ENCODE measurements at regions not wholly inside any gene's neighbourhood (a gene's known extent, or its start where the extent isn't known, plus 50 kb on each side); places are given as distances from the start of the nearest gene placed in this dataset.

GRCh38 chr7:40978047-40978446, 724.8 kb downstream of the INHBA start:
- TF ChIP-seq POLR2AphosphoS5 (IDR thresholded peaks at IDR 0.05; ENCODE audit: low read depth) (no peak), EZH2 (IDR thresholded peaks at IDR 0.05; ENCODE audit: low read depth, unreplicated experiment) (no peak), EZH2phosphoT487 (IDR thresholded peaks at IDR 0.05; ENCODE audit: unreplicated experiment) (no peak), CTCF (conservative IDR thresholded peaks at IDR 0.05; ENCODE audit: low read depth in 2 of 2) (no peak), ZNF331 (CRISPR knock-in tag; IDR thresholded peaks at IDR 0.05; ENCODE audit: low read depth) (no peak)
- TF ChIP-seq, protein P1, sequence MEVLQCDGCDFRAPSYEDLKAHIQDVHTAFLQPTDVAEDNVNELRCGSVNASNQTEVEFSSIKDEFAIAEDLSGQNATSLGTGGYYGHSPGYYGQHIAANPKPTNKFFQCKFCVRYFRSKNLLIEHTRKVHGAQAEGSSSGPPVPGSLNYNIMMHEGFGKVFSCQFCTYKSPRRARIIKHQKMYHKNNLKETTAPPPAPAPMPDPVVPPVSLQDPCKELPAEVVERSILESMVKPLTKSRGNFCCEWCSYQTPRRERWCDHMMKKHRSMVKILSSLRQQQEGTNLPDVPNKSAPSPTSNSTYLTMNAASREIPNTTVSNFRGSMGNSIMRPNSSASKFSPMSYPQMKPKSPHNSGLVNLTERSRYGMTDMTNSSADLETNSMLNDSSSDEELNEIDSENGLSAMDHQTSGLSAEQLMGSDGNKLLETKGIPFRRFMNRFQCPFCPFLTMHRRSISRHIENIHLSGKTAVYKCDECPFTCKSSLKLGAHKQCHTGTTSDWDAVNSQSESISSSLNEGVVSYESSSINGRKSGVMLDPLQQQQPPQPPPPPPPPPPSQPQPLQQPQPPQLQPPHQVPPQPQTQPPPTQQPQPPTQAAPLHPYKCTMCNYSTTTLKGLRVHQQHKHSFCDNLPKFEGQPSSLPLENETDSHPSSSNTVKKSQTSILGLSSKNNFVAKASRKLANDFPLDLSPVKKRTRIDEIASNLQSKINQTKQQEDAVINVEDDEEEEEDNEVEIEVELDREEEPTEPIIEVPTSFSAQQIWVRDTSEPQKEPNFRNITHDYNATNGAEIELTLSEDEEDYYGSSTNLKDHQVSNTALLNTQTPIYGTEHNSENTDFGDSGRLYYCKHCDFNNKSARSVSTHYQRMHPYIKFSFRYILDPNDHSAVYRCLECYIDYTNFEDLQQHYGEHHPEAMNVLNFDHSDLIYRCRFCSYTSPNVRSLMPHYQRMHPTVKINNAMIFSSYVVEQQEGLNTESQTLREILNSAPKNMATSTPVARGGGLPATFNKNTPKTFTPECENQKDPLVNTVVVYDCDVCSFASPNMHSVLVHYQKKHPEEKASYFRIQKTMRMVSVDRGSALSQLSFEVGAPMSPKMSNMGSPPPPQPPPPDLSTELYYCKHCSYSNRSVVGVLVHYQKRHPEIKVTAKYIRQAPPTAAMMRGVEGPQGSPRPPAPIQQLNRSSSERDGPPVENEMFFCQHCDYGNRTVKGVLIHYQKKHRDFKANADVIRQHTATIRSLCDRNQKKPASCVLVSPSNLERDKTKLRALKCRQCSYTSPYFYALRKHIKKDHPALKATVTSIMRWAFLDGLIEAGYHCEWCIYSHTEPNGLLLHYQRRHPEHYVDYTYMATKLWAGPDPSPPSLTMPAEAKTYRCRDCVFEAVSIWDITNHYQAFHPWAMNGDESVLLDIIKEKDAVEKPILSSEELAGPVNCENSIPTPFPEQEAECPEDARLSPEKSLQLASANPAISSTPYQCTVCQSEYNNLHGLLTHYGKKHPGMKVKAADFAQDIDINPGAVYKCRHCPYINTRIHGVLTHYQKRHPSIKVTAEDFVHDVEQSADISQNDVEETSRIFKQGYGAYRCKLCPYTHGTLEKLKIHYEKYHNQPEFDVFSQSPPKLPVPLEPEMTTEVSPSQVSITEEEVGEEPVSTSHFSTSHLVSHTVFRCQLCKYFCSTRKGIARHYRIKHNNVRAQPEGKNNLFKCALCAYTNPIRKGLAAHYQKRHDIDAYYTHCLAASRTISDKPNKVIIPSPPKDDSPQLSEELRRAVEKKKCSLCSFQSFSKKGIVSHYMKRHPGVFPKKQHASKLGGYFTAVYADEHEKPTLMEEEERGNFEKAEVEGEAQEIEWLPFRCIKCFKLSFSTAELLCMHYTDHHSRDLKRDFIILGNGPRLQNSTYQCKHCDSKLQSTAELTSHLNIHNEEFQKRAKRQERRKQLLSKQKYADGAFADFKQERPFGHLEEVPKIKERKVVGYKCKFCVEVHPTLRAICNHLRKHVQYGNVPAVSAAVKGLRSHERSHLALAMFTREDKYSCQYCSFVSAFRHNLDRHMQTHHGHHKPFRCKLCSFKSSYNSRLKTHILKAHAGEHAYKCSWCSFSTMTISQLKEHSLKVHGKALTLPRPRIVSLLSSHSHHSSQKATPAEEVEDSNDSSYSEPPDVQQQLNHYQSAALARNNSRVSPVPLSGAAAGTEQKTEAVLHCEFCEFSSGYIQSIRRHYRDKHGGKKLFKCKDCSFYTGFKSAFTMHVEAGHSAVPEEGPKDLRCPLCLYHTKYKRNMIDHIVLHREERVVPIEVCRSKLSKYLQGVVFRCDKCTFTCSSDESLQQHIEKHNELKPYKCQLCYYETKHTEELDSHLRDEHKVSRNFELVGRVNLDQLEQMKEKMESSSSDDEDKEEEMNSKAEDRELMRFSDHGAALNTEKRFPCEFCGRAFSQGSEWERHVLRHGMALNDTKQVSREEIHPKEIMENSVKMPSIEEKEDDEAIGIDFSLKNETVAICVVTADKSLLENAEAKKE (CRISPR knock-in tag; IDR thresholded peaks at IDR 0.05), result no peak
- TF ChIP-seq, protein P2, sequence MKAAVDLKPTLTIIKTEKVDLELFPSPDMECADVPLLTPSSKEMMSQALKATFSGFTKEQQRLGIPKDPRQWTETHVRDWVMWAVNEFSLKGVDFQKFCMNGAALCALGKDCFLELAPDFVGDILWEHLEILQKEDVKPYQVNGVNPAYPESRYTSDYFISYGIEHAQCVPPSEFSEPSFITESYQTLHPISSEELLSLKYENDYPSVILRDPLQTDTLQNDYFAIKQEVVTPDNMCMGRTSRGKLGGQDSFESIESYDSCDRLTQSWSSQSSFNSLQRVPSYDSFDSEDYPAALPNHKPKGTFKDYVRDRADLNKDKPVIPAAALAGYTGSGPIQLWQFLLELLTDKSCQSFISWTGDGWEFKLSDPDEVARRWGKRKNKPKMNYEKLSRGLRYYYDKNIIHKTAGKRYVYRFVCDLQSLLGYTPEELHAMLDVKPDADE (IDR thresholded peaks at IDR 0.05), result no peak
- Mint-ChIP-seq H3K9me3 (no peaks in the 10 kb centered on the region; the same call in 2 of the 3 replicates), H3K27me3 (ENCODE audit: insufficient read depth, low read depth, poor library complexity) (peaks cover 3% of the 10 kb centered on the region)

More at GRCh38 chr7:40978047-40978446, 724.8 kb downstream of the INHBA start:
- Histone ChIP-seq H3K9me2 (ENCODE audit: insufficient read depth) (peaks cover 31% of the 10 kb centered on the region; the same call in 1 of the 2 replicates), H3K27ac (ENCODE audit: low read depth) (no peak overlapping the region), H3K4me2 (no peak overlapping the region), H2AFZ (no peak overlapping the region), H3K79me2 (replicated peaks; ENCODE audit: insufficient read depth) (no peaks in the 10 kb centered on the region), H3K36me3 (ENCODE audit: insufficient read depth) (no peaks in the 10 kb centered on the region), H3F3A (replicated peaks; ENCODE audit: low read depth) (no peaks in the 10 kb centered on the region), H3K27me3 (ENCODE audit: insufficient read depth) (no peaks in the 10 kb centered on the region), H3K4me1 (ENCODE audit: insufficient read depth) (peaks cover 3% of the 10 kb centered on the region), H4K20me1 (replicated peaks; ENCODE audit: insufficient read depth) (no peaks in the 10 kb centered on the region), H3K4me3 (no peak overlapping the region)
- DNase-seq (ENCODE audit: low spot score), result no peak
- no peak overlapping the region for H3K27ac Mint-ChIP-seq
- ATAC-seq, result no peak
- peaks cover 5% of the 10 kb centered on the region for H3K4me1 Mint-ChIP-seq
- H3K36me3 Mint-ChIP-seq (ENCODE audit: low read depth), result no peaks in the 10 kb centered on the region
- H3K4me3 Mint-ChIP-seq, result no peak overlapping the region

All from GM23338 (cell line).